Cardiac fibroblast (primary cell): ENCODE measurements at regions not wholly inside any gene's neighbourhood (a gene's known extent, or its start where the extent isn't known, plus 50 kb on each side); places are given as distances from the start of the nearest gene placed in this dataset.

Experiments
- DNase-seq, 2 donors: peaks; one replicate each; pipeline versions ENCODE4 v3.0.0 to v3.0.0-alpha.2; 2010; ENCODE audit warnings: low read depth in 2 of 2
- H3K4me3 ChIP-seq, 2 donors: replicated peaks in 1 of 2; 1 replicate in 1 of 2; 2 replicates in 1 of 2; pipeline ENCODE4 v1.5.1; 2011; ENCODE audit warnings: low read depth in 2 of 2, low read length in 2 of 2, mild to moderate bottlenecking in 2 of 2, moderate library complexity in 1 of 2
- TF ChIP-seq, protein P1 (sequence below): IDR thresholded peaks from one replicate; pipeline ENCODE4 v1.5.1; 2011; ENCODE audit warnings: low read depth, mild to moderate bottlenecking, low read length, inconsistent platforms

DNA sequence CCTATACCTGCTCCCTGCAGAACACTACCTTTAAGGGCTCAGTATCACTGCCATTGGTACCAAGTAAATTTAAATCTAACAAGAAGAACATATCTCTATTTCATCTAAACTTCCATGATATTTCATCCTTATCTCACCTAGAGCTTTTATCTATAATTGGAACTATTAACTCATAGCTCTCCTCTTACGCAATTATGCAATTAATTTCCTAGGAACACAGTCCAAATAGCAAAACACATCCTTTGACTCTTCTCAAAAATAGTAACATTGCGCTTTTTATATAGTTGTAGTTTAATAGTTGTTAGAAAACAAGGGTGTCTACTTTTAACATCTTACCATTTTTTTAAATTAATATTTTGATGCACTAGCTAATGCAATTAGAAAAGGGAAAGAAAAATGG is 986.8 kb upstream of the SLC35B3 start:
- TF ChIP-seq, protein P1, sequence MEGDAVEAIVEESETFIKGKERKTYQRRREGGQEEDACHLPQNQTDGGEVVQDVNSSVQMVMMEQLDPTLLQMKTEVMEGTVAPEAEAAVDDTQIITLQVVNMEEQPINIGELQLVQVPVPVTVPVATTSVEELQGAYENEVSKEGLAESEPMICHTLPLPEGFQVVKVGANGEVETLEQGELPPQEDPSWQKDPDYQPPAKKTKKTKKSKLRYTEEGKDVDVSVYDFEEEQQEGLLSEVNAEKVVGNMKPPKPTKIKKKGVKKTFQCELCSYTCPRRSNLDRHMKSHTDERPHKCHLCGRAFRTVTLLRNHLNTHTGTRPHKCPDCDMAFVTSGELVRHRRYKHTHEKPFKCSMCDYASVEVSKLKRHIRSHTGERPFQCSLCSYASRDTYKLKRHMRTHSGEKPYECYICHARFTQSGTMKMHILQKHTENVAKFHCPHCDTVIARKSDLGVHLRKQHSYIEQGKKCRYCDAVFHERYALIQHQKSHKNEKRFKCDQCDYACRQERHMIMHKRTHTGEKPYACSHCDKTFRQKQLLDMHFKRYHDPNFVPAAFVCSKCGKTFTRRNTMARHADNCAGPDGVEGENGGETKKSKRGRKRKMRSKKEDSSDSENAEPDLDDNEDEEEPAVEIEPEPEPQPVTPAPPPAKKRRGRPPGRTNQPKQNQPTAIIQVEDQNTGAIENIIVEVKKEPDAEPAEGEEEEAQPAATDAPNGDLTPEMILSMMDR = no peak
- DNase-seq = no peak

DNA sequence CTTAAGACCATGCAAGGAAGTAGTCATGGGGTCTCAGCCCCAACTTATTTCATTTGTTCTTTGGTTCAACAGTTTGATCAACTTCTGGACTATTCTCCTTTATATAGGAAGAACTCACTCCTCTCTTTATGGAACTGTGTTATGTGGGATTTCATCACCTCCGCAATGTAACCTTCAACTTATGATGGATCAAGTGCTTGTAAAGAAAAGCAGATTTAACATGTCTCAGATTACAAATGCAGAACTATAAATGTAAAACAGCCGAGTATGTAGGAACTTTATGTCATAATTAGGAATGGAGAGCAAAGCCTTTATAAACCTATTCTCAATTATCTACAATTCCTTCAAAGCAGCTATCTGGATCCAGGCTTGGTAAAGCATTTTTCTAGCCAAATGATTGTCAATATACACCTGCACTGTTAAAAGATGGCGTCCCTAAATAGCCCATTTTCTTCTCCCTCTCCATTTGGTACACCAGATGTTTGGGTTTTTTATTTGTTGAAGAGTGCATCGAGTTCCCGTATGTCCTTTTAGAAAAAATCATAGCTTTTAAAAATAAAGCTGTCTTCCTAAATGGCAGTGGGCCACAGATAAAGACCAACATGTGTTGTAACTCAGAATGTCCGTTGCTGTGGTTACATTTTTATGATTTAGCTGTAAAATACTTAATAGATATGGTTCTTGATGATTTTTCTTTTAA is 985.1 kb upstream of the SLC35B3 start:
- peak in 1 of 2 donors; percentile 21 for DNase-seq
- H3K4me3 ChIP-seq = no peak overlapping the region
- TF ChIP-seq, protein P1 = no peak

More for the DNA sequence above, 986.8 kb upstream of the SLC35B3 start:
- no peak overlapping the region for H3K4me3 ChIP-seq

DNA sequence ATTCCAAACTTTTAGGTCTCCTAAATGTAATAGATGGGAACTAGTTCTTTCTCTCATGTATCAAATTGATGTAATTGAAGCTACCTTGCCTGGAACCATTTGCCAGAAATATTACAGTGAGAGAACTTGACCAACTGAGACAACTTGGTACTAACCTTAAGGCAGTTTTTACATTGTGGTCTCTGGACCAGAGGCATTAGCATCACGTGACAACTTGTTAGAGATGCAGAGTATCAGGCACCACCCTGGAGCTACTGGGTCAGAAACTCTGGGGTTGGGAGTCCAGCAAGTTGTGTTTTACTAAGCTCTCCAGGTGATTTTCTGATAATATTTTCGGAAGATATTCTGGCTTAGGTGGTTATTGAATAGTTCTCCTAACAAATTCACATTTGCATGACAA is 982.1 kb upstream of the SLC35B3 start:
- TF ChIP-seq, protein P1 = no peak
- DNase-seq = no peak
- no peak overlapping the region for H3K4me3 ChIP-seq

DNA sequence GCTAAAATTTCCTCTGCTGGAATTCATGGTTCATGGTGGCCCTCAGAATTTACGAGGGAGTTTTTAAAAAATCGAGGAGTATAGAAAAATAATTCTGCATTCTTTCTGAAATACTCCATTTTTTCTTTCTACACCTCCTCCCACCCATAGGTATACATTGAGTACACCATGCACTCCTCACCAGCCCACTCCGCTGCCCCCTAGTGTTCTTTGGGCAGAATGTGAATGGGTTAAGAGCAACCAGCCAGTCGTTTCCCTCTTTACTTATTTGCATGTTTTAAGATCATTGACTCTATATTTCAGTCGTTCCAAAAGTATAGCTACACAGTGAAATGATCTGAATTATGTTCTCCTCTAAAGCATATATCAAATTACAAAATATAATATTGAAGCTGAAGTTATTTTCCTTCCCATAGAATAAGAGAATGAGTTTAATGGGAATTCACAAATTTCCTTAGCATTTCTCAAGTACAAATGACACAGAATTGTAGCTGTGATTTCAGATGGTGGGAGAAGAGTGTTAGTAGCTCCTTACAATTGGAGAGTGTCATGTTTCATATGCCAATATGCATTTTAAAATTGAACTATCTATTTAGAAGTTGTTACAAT is 977.7 kb upstream of the SLC35B3 start:
- peak; percentile 6 to 8 for DNase-seq
- no peak overlapping the region for H3K4me3 ChIP-seq
- TF ChIP-seq, protein P1 = peak; percentile 45

DNA sequence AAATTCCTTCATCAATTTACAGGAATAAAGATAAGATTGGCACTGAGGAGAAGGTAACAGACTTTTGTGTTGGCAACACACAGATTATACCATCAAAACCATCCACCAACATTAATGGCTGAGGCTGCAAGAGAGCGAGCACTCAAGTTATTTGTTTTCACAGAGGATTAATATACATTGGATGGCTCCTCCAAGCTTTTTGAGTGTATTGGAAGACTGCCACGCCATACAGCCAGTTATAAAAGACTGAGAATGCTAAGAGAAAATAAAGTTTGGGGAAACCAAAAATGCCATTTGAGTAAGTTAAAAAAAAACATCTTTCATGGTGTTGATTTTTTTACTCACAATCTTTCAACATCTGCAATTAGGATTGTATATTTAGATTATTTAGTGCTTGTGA is 973.8 kb upstream of the SLC35B3 start:
- TF ChIP-seq, protein P1 = no peak
- H3K4me3 ChIP-seq = no peak overlapping the region
- no peak for DNase-seq

DNA sequence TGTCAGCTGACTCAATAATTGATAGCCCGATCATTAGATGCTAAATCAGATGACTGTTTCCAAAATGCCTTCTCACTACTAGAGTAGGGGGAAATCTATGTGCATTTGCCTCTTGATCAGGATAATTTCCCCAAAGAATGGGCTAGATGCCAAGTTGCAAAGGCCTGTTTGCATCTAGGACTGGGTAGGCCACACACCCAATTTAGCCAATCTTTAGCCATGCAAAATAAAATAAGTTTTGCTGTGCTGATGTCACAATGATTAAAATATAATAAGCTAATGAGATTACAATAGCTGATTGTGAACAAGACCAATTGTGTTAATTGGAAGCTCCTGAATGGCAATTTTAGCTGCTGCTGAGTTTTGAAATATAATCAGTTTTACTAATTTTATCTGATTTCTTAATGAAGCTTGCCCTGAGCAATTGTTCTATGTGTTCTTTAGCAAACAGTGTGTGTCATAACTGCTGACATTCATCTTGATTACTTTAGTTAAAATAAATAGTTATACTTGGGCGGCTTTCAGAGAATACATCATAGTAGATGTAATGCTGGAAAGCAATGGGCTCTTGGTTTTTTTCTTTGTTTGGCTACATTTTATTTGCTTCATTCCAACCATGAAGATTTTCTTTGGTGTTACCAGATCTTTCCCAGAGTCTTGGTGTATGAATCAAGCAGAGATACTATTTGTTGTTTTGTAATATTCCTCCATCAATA is 973.2 kb upstream of the SLC35B3 start:
- DNase-seq = no peak
- TF ChIP-seq, protein P1 = no peak
- H3K4me3 ChIP-seq = no peak overlapping the region
